ENCODE measurements at regions not wholly inside any gene's neighbourhood (a gene's known extent, or its start where the extent isn't known, plus 50 kb on each side); places are given as distances from the start of the nearest gene placed in this dataset.

DNA sequence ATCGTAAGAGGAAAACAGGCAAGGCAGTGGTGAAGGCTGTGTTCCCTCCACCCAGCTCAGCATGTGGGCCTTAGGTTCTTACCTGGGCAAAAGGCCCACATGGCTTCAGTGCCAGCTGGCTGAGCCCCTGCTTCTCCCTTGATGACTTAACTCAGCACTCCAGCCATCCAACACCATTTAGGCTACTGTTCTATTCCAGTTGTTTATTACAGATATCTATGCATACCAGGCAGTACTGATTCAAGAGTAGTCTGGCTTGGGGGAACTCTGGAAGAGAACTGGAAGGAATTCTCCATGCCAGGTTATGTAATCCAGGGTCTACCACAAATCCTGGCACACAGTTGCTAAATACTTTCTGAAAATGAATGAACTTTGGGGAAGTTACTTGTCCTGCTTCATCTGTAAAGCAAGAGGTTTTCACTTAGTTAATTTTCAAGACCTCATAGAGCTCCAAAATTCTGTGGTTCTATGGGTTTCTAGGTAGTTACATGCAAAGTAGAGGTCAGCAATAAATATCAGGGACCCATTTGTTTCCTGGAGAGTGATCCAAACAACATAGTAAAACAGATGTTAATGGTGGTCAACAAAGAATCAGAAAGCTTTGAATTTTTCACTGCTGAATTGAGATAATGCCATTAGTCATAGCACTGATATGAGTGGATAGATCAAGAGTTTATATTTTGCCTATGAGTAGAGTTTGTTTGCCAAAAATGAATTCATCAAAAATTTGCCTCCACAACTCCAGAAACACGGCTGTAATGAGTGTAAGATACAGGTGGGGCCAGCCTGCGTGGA, 88.2 kb upstream of the OSMR start:
- FAIRE-seq (no peak), DNase-seq (ENCODE audit: low spot score) (no peak), ATAC-seq (no peak)
- no peaks in the 10 kb centered on the region for H4K20me1 ChIP-seq (ENCODE audit: insufficient read depth, low read length)
- no peak overlapping the region for H3K9ac ChIP-seq (ENCODE audit: insufficient read depth, low read depth, low read length)
- in situ Hi-C loops (cut with HindIII; ENCODE audit: extremely low pct_ligation_motif_present, low pct_unique_long_range_greater_than_20kb) (no loop called here), intact Hi-C loops (cut with micrococcal nuclease; ENCODE audit: unreplicated experiment) (no loop called here)
- 39% methylated on average over 3 of the region's 3 CpGs for WGBS (ENCODE audit: low lambda C conversion rate)
- H3K27ac ChIP-seq (ENCODE audit: extremely low read length, insufficient read depth, low read length): no peak overlapping the region
- no peaks in the 10 kb centered on the region for H3K4me1 ChIP-seq (ENCODE audit: insufficient read depth, low read length)
- H3K9me3 ChIP-seq (ENCODE audit: low read length): no peaks in the 10 kb centered on the region
- no peak overlapping the region for H2AFZ ChIP-seq (ENCODE audit: low read length)
- H3K27me3 ChIP-seq (ENCODE audit: control insufficient read depth in 1 of 2, insufficient read depth in 2 of 2, low read length in 2 of 2): peaks cover 0 to 4% of the 10 kb centered on the region in 2 experiments; a peak in 2 of 5 replicates
- no peak overlapping the region for H3K4me3 ChIP-seq (replicated peaks in 1 of 3; ENCODE audit: insufficient read depth in 1 of 3, low read depth in 2 of 3, low read length in 3 of 3)
- no TSS peak for BruUV-seq (replicated peaks)
- POLR2A ChIA-PET: no interaction called here
- CTCF ChIA-PET (ENCODE audit: low intra/inter-chr PET ratio, low total read pairs): no interaction called here
- no peak overlapping the region for H3K4me2 ChIP-seq (ENCODE audit: low read depth, low read length)
- no peaks in the 10 kb centered on the region for H3K79me2 ChIP-seq (ENCODE audit: insufficient read depth, low read length)
- no peaks in the 10 kb centered on the region for H3K36me3 ChIP-seq (replicated peaks in 1 of 2; ENCODE audit: control insufficient read depth in 1 of 2, insufficient read depth in 2 of 2, low read length in 2 of 2)
- no peak for TF ChIP-seq MYC (CRISPR knock-in tag; IDR thresholded peaks at IDR 0.05; ENCODE audit: borderline replicate concordance)
- TF ChIP-seq, protein P1, sequence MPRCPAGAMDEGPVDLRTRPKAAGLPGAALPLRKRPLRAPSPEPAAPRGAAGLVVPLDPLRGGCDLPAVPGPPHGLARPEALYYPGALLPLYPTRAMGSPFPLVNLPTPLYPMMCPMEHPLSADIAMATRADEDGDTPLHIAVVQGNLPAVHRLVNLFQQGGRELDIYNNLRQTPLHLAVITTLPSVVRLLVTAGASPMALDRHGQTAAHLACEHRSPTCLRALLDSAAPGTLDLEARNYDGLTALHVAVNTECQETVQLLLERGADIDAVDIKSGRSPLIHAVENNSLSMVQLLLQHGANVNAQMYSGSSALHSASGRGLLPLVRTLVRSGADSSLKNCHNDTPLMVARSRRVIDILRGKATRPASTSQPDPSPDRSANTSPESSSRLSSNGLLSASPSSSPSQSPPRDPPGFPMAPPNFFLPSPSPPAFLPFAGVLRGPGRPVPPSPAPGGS (CRISPR knock-in tag; IDR thresholded peaks at IDR 0.05): no peak
- TF ChIP-seq ATF1 (CRISPR knock-in tag; IDR thresholded peaks at IDR 0.05): no peak
- no peak for TF ChIP-seq IKZF1 (IDR thresholded peaks at IDR 0.05)
- no peak for TF ChIP-seq KDM5B (CRISPR knock-in tag; IDR thresholded peaks at IDR 0.05; ENCODE audit: borderline replicate concordance)
- TF ChIP-seq HNRNPH1 (optimal IDR thresholded peaks at IDR 0.05; ENCODE audit: low read depth, low read length): no peak
- TF ChIP-seq GFI1 (CRISPR knock-in tag; IDR thresholded peaks at IDR 0.05; ENCODE audit: borderline replicate concordance): no peak
- no peak for TF ChIP-seq ATM (IDR thresholded peaks at IDR 0.05; ENCODE audit: borderline replicate concordance)
